ENCODE measurements at regions not wholly inside any gene's neighbourhood (a gene's known extent, or its start where the extent isn't known, plus 50 kb on each side); places are given as distances from the start of the nearest gene placed in this dataset.

DNA sequence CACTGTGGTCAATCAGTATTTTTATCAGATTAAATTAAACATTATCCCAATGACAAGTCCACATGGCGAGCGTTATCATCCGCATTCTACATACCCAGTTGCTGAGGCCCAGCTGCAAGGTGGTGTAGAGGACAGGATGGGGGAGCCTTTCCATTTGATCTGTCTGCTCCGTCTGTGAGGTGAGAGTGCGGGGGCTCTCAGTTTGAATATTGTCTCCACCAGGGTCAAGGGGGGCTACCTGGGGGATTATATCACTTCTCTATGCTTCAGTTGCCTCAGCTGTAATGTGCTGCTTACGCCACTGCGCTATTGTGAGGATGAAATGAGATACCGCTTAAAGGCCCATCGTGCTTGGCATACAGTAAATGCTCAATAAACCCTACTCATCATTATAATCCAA, 1106.0 kb downstream of the BCL11B start:
- Histone ChIP-seq H3K27me3 (replicated peaks; ENCODE audit: control insufficient read depth, insufficient read depth, low read length) (no peaks in the 10 kb centered on the region), H3K36me3 (ENCODE audit: control insufficient read depth, insufficient read depth, low read length) (no peaks in the 10 kb centered on the region), H3K4me1 (no peaks in the 10 kb centered on the region), H3K4me3 (ENCODE audit: low read depth, low read length) (no peak overlapping the region), H3K9me3 (no peaks in the 10 kb centered on the region)
- Mint-ChIP-seq H3K4me3 (ENCODE audit: unreplicated experiment) (no peak overlapping the region), H3K36me3 (ENCODE audit: insufficient read depth, unreplicated experiment) (no peaks in the 10 kb centered on the region), H3K27ac (ENCODE audit: unreplicated experiment) (no peak overlapping the region), H3K9me3 (ENCODE audit: unreplicated experiment) (no peaks in the 10 kb centered on the region), H3K27me3 (ENCODE audit: insufficient read depth, unreplicated experiment) (peaks cover 14% of the 10 kb centered on the region), H3K4me1 (ENCODE audit: low read depth, unreplicated experiment) (no peaks in the 10 kb centered on the region)
- ChIA-PET CTCF (no interaction called here), POLR2A (no interaction called here)
- TF ChIP-seq CTCF (IDR thresholded peaks at IDR 0.05; ENCODE audit: insufficient read depth in 1 of 2, low read depth in 1 of 2, low read length in 1 of 2, severe bottlenecking in 1 of 2, unreplicated experiment in 1 of 2) = no peak
- intact Hi-C loops (cut with micrococcal nuclease; ENCODE audit: unreplicated experiment) = no loop called here
- no TSS peak for BruUV-seq (replicated peaks)
- DNase-seq = no peak

DNA sequence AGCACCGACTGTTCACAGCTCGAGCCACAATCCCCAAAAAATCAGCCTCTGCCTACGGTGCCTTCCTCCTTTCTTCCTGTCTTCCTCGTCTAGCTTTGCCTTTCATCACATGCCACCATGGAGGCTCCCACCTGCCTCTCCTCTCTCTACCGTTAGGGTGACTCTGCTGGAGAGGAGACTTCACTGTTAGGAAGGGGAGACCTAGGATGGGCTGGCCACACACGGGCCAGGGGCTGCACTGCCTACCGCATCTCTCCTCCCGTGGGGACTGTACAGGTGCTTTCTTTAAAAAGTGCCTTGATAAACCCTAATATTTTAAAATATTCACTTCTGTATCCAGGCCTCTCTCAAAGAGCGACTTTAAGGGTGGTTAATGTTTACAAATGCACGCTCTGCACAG, 1104.7 kb downstream of the BCL11B start:
- Histone ChIP-seq H3K36me3 (ENCODE audit: control insufficient read depth, insufficient read depth, low read length) (no peaks in the 10 kb centered on the region), H3K4me1 (no peaks in the 10 kb centered on the region), H3K27me3 (replicated peaks; ENCODE audit: control insufficient read depth, insufficient read depth, low read length) (no peaks in the 10 kb centered on the region), H3K4me3 (ENCODE audit: low read depth, low read length) (no peak overlapping the region), H3K9me3 (no peaks in the 10 kb centered on the region)
- ChIA-PET CTCF (no interaction called here), POLR2A (no interaction called here)
- Mint-ChIP-seq H3K9me3 (ENCODE audit: unreplicated experiment) (no peaks in the 10 kb centered on the region), H3K4me1 (ENCODE audit: low read depth, unreplicated experiment) (no peaks in the 10 kb centered on the region), H3K4me3 (ENCODE audit: unreplicated experiment) (no peak overlapping the region), H3K36me3 (ENCODE audit: insufficient read depth, unreplicated experiment) (no peaks in the 10 kb centered on the region), H3K27me3 (ENCODE audit: insufficient read depth, unreplicated experiment) (peaks cover 12% of the 10 kb centered on the region), H3K27ac (ENCODE audit: unreplicated experiment) (no peak overlapping the region)
- no TSS peak for BruUV-seq (replicated peaks)
- DNase-seq = no peak
- no peak for TF ChIP-seq CTCF (IDR thresholded peaks at IDR 0.05; ENCODE audit: insufficient read depth in 1 of 2, low read depth in 1 of 2, low read length in 1 of 2, severe bottlenecking in 1 of 2, unreplicated experiment in 1 of 2)
- intact Hi-C loops (cut with micrococcal nuclease; ENCODE audit: unreplicated experiment) = no loop called here

DNA sequence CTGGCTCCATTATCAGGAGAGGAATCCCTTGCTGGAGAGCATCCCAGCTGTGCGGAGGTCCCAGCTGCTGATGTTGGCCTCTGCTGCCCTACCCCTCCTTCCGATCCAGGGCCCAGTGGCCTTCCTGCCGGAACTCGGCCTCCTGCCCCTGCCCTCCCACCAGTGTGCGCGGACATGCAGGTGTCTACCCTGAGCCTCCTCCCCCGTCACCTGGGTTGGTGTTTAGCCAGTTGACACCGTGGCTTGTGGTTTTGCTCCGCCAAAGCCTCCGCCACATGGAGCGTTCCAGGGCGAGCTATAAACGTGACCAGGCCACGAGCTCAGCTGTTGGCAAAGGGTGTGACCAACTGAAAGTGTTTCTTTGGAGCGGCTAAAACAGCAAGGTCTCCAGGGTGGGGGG, 1104.3 kb downstream of the BCL11B start:
- CTCF ChIA-PET = no interaction called here
- no peak overlapping the region for H3K27ac Mint-ChIP-seq (ENCODE audit: unreplicated experiment)
- TF ChIP-seq CTCF (IDR thresholded peaks at IDR 0.05; ENCODE audit: insufficient read depth in 1 of 2, low read depth in 1 of 2, low read length in 1 of 2, severe bottlenecking in 1 of 2, unreplicated experiment in 1 of 2) = no peak

More for the DNA sequence above, 1104.3 kb downstream of the BCL11B start:
- intact Hi-C loops (cut with micrococcal nuclease; ENCODE audit: unreplicated experiment) = no loop called here
- Histone ChIP-seq H3K36me3 (ENCODE audit: control insufficient read depth, insufficient read depth, low read length) (no peaks in the 10 kb centered on the region), H3K9me3 (no peaks in the 10 kb centered on the region), H3K4me3 (ENCODE audit: low read depth, low read length) (no peak overlapping the region), H3K27me3 (replicated peaks; ENCODE audit: control insufficient read depth, insufficient read depth, low read length) (no peaks in the 10 kb centered on the region), H3K4me1 (no peaks in the 10 kb centered on the region)
- DNase-seq = no peak
- Mint-ChIP-seq H3K4me3 (ENCODE audit: unreplicated experiment) (no peak overlapping the region), H3K27me3 (ENCODE audit: insufficient read depth, unreplicated experiment) (peaks cover 10% of the 10 kb centered on the region), H3K4me1 (ENCODE audit: low read depth, unreplicated experiment) (no peaks in the 10 kb centered on the region), H3K9me3 (ENCODE audit: unreplicated experiment) (no peaks in the 10 kb centered on the region), H3K36me3 (ENCODE audit: insufficient read depth, unreplicated experiment) (no peaks in the 10 kb centered on the region)
- BruUV-seq (replicated peaks) = no TSS peak
- POLR2A ChIA-PET = no interaction called here

Measured in Caco-2 (cell line).